Colonic mucosa (tissue), 4 donors: ENCODE measurements at regions not wholly inside any gene's neighbourhood (a gene's known extent, or its start where the extent isn't known, plus 50 kb on each side); places are given as distances from the start of the nearest gene placed in this dataset.

ENCODE experiments used
- DNase-seq: peaks from one replicate; pipeline ENCODE4 v3.0.0-alpha.2; 2020
- H3K27ac ChIP-seq: fragments of 200-600 bp; one replicate; pipeline ENCODE4 v1.8.0; 2021
- H3K27me3 ChIP-seq: fragments of 200-600 bp; one replicate; pipeline ENCODE4 v1.8.0; 2021
- H3K36me3 ChIP-seq: fragments of 200-600 bp; one replicate; pipeline ENCODE4 v1.8.0; 2021
- H3K4me1 ChIP-seq: fragments of 200-600 bp; one replicate; pipeline ENCODE4 v1.8.0; 2021; ENCODE audit warnings: mild to moderate bottlenecking
- H3K4me3 ChIP-seq: fragments of 200-600 bp; one replicate; pipeline ENCODE4 v1.8.0; 2021
- H3K9ac ChIP-seq, 2 donors: one replicate each; pipeline ENCODE4 v1.7.0; 2013; ENCODE audit warnings: control low read depth in 2 of 2, low read depth in 2 of 2, low read length in 2 of 2
- H3K9me3 ChIP-seq: fragments of 200-600 bp; one replicate; pipeline ENCODE4 v1.8.0; 2021
- intact Hi-C: fragments of 100-400 bp; cut with DNase I; formaldehyde crosslinking; loops from one replicate; pipeline ENCODE4 v1.14.1; 2022
- TF ChIP-seq, protein P1 (sequence below): fragments of 200-600 bp; IDR thresholded peaks from one replicate; pipeline ENCODE4 v1.8.0; 2022; ENCODE audit warnings: antibody characterized with exemption, mild to moderate bottlenecking
- donor health status: healthy.
- donor health status: DM: no; HTN: no; CAD: no.
- donor health status: DM: no; HTN: no; CAD: no.

DNA sequence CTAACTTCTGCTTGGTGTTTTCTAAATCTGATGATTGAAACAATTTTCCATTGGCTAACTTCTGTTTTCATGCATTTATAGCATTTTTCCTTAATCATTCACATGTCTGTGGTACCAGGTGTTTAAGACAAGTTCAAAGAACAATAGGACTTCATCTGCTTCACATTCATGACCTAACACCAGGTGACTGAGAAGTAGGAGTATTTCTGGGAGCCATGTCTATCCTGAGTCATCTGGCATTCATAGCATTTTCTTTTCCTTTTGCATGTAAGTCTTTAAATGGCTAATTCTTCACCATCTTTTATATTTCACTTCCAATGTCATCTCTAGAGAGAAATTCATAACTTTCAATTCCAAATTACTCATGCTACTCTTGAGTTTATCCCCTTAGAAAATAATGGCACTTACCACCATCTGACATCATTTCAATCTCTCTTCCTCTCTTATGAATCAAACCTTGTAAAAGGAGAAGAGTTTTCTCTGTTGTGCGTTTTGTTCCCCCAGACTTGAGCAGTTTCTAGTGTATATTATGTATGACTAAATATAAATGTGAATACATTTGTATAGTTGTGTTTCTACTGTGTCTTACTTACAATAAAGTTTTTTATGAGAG lies 1196.1 kb upstream of the CDH9 start:
- Histone ChIP-seq H3K4me3 (no peak overlapping the region), H3K4me1 (no peaks in the 10 kb centered on the region), H3K9me3 (no peaks in the 10 kb centered on the region), H3K9ac (no peak overlapping the region), H3K27ac (no peak overlapping the region), H3K36me3 (no peaks in the 10 kb centered on the region), H3K27me3 (no peaks in the 10 kb centered on the region)
- intact Hi-C loops, result no loop called here
- TF ChIP-seq, protein P1, sequence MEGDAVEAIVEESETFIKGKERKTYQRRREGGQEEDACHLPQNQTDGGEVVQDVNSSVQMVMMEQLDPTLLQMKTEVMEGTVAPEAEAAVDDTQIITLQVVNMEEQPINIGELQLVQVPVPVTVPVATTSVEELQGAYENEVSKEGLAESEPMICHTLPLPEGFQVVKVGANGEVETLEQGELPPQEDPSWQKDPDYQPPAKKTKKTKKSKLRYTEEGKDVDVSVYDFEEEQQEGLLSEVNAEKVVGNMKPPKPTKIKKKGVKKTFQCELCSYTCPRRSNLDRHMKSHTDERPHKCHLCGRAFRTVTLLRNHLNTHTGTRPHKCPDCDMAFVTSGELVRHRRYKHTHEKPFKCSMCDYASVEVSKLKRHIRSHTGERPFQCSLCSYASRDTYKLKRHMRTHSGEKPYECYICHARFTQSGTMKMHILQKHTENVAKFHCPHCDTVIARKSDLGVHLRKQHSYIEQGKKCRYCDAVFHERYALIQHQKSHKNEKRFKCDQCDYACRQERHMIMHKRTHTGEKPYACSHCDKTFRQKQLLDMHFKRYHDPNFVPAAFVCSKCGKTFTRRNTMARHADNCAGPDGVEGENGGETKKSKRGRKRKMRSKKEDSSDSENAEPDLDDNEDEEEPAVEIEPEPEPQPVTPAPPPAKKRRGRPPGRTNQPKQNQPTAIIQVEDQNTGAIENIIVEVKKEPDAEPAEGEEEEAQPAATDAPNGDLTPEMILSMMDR, result no peak
- no peak for DNase-seq

- no peaks in the 10 kb centered on the region for H3K27me3 ChIP-seq
- TF ChIP-seq, protein P1, result no peak
- no peak overlapping the region for H3K27ac ChIP-seq
- no peak overlapping the region for H3K4me3 ChIP-seq
- H3K4me1 ChIP-seq, result no peaks in the 10 kb centered on the region
- H3K9me3 ChIP-seq, result no peaks in the 10 kb centered on the region
- H3K36me3 ChIP-seq, result no peaks in the 10 kb centered on the region
- intact Hi-C loops, result no loop called here
- no peak overlapping the region for H3K9ac ChIP-seq
- no peak for DNase-seq
Measured at GRCh38 chr5:28226407-28226806, 1188.0 kb upstream of the CDH9 start.

DNA sequence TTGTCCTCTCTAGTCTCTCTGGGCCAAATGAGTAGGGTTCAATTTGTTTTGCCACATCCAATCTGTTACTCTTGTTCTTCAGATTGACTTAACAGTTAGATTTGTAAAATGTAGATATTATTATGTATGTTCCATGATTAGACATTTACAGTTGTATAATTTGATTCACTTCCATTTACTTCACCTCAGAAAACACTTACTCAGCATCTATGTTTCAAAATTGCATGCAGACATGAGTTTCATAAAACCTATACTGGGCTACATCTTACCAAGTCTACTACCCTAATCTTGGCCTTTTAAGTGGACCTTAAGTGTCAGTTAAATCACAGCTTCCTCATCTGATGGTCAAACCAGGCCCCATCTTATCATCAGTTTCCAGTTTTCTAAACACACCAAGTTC lies 1181.2 kb upstream of the CDH9 start:
- Histone ChIP-seq H3K9ac (no peak overlapping the region), H3K27ac (no peak overlapping the region), H3K4me3 (no peak overlapping the region), H3K4me1 (no peaks in the 10 kb centered on the region), H3K36me3 (no peaks in the 10 kb centered on the region), H3K9me3 (no peaks in the 10 kb centered on the region), H3K27me3 (no peaks in the 10 kb centered on the region)
- TF ChIP-seq, protein P1, result no peak
- intact Hi-C loops, result no loop called here
- DNase-seq, result no peak

GRCh38 chr5:28217695-28218094 lies 1179.3 kb upstream of the CDH9 start:
- Histone ChIP-seq H3K36me3 (no peaks in the 10 kb centered on the region), H3K27me3 (no peaks in the 10 kb centered on the region), H3K4me3 (no peak overlapping the region), H3K4me1 (no peaks in the 10 kb centered on the region), H3K9ac (no peak overlapping the region), H3K27ac (no peak overlapping the region), H3K9me3 (no peaks in the 10 kb centered on the region)
- TF ChIP-seq, protein P1, result no peak
- no peak for DNase-seq
- intact Hi-C loops, result no loop called here

DNA sequence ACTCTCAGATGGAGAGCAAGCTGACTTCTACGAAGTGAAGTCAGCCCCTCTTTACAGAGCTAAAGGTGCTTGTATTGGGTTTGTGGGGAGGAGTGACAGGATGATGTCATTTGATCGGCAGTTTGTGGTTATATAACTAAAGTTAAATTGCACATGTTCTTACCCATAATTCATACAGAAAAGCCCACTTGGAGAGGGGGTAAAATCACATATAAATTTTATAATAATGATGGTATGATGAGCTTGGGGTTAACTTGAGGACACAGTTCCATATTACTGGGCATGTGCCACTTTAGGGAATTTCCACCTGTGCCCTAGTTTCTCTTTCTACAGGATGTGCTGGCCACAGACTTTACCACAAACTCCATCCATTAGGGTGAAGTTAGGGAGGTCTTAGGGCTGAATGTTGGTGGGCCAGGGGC lies 1178.6 kb upstream of the CDH9 start:
- H3K9ac ChIP-seq, result no peak overlapping the region
- H3K27ac ChIP-seq, result no peak overlapping the region
- TF ChIP-seq, protein P1, result no peak
- DNase-seq, result no peak
- no peaks in the 10 kb centered on the region for H3K9me3 ChIP-seq
- H3K4me3 ChIP-seq, result no peak overlapping the region
- H3K36me3 ChIP-seq, result no peaks in the 10 kb centered on the region
- H3K4me1 ChIP-seq, result no peaks in the 10 kb centered on the region
- intact Hi-C loops, result no loop called here
- no peaks in the 10 kb centered on the region for H3K27me3 ChIP-seq
